Spleen (tissue), 11 donors: ENCODE measurements at regions not wholly inside any gene's neighbourhood (a gene's known extent, or its start where the extent isn't known, plus 50 kb on each side); places are given as distances from the start of the nearest gene placed in this dataset.

Experiments
- DNase-seq: peaks from one replicate; pipeline ENCODE4 v3.0.0-alpha.2; 2020
- H3K27ac ChIP-seq, 8 donors: fragments of 200-600 bp; sonication (generic) in 7 of 8; 1 replicate in 4 of 8; 2 replicates in 4 of 8; pipeline versions ENCODE4 v1.5.0 to v1.8.0; 2016 to 2021; ENCODE audit warnings: inconsistent platforms in 4 of 8, mild to moderate bottlenecking in 4 of 8, moderate library complexity in 1 of 8
- H3K27me3 ChIP-seq, 7 donors: fragments of 200-600 bp; sonication (generic) in 6 of 7; replicated peaks in 1 of 7; 1 replicate in 4 of 7; 2 replicates in 3 of 7; pipeline versions ENCODE4 v1.5.0 to v1.8.0; 2016 to 2021; ENCODE audit warnings: inconsistent platforms in 3 of 7, mild to moderate bottlenecking in 1 of 7
- H3K36me3 ChIP-seq, 6 donors: fragments of 200-600 bp; sonication (generic) in 5 of 6; 1 replicate in 4 of 6; 2 replicates in 2 of 6; pipeline versions ENCODE4 v1.5.0 to v1.8.0; 2016 to 2021; ENCODE audit warnings: inconsistent platforms in 2 of 6
- H3K4me1 ChIP-seq, 6 donors: fragments of 200-600 bp; sonication (generic) in 5 of 6; 1 replicate in 3 of 6; 2 replicates in 3 of 6; pipeline versions ENCODE4 v1.5.0 to v1.8.0; 2016 to 2021; ENCODE audit warnings: inconsistent platforms in 3 of 6
- H3K4me3 ChIP-seq, 8 donors: fragments of 200-600 bp; sonication (generic) in 7 of 8; 1 replicate in 4 of 8; 2 replicates in 4 of 8; pipeline versions ENCODE4 v1.5.0 to v1.8.0; 2016 to 2021; ENCODE audit warnings: inconsistent platforms in 4 of 8, mild to moderate bottlenecking in 4 of 8, moderate library complexity in 2 of 8
- H3K9me3 ChIP-seq, 8 donors: fragments of 200-600 bp; sonication (generic) in 7 of 8; 1 replicate in 4 of 8; 2 replicates in 4 of 8; pipeline versions ENCODE4 v1.5.0 to v1.8.0; 2016 to 2021; ENCODE audit warnings: inconsistent platforms in 4 of 8
- CTCF ChIP-seq, 11 experiments: fragments of 200-600 bp in 7 of 11; fragments of 450-650 bp in 4 of 11; sonication (generic) in 4 of 11; IDR thresholded peaks in 8 of 11; conservative IDR thresholded peaks in 3 of 11; 1 replicate in 7 of 11; 2 replicates in 4 of 11; pipeline versions ENCODE4 v1.4.0 to v1.8.0; 2016 to 2021; ENCODE audit warnings: antibody characterized with exemption in 11 of 11, inconsistent platforms in 4 of 11, mild to moderate bottlenecking in 1 of 11
- POLR2A ChIP-seq, 3 donors: fragments of 450-650 bp; IDR thresholded peaks; one replicate each; pipeline ENCODE4 v1.5.1; 2017; ENCODE audit warnings: antibody characterized with exemption in 3 of 3, mild to moderate bottlenecking in 1 of 3
- POLR2AphosphoS5 ChIP-seq, 3 donors: sonication (generic); formaldehyde crosslinking; IDR thresholded peaks; one replicate each; pipeline ENCODE4 v1.5.1; 2017; ENCODE audit warnings: antibody characterized with exemption in 3 of 3
- WGBS, 5 donors: extraction: QIAGEN DNeasy Blood & Tissue Kit in 3 of 5; methylation state at CpG; one replicate each; pipeline versions ENCODE4 v1.1.5 to v1.1.7; 2013 to 2018; 5-methylcytosine and 5-hydroxymethylcytosine counted together
- intact Hi-C: fragments of 100-400 bp; cut with DNase I; formaldehyde crosslinking; loops from one replicate; pipeline ENCODE4 v1.15.0; 2023; ENCODE audit warnings: low total_unique reads
- donor health status: healthy with polysubstance abuse.
- donor health status: DM: no; HTN: no; CAD: no; lungs with moderate emphysema.
- donor health status: DM: no; HTN: no; CAD: no.
- donor health status: Bipolar disorder and iron deficiency.
- donor health status: healthy.
- donor health status: DM: no; HTN: no; CAD: no.
- donor health status: DM: yes; HTN: yes; CAD: no.

GRCh38 chr13:47545201-47546024 lies 455.7 kb downstream of the SUCLA2 start:
- no peaks in the 10 kb centered on the region for H3K27me3 ChIP-seq
- no peaks in the 10 kb centered on the region for H3K9me3 ChIP-seq
- H3K4me1 ChIP-seq: no peaks in the 10 kb centered on the region
- H3K4me3 ChIP-seq: no peak overlapping the region
- no peak for DNase-seq
- H3K27ac ChIP-seq: no peak overlapping the region
- H3K36me3 ChIP-seq: no peaks in the 10 kb centered on the region
- 56 to 69% (median 66%) methylated on average over 5 of the region's 5 CpGs for WGBS, 5 donors
- no peak for TF ChIP-seq POLR2A (IDR thresholded peaks at IDR 0.05)
- no peak for TF ChIP-seq CTCF (IDR thresholded peaks at IDR 0.05 in 8 of 11, conservative IDR thresholded peaks at IDR 0.05 in 3 of 11)
- no peak for TF ChIP-seq POLR2AphosphoS5 (IDR thresholded peaks at IDR 0.05)
- intact Hi-C loops: no loop called here

DNA sequence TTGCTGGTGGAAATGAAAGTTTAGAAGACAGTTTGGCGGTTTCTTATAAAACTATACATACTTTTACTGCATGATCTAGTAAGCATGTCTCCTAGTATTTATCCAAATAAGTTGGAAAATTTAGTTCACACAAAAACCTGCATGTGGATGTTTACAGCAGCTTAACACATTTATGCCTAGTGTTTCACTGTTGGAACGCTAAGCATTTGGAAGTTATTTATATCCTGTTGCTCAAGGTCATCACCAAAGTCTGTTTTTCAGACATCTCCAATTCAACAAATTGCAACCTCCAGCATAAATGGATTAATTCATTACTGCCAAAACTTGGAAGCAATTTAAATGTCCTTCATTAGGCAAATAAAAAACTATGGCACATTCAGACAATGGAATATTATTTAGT lies 461.8 kb downstream of the SUCLA2 start:
- Histone ChIP-seq H3K27me3 (no peaks in the 10 kb centered on the region), H3K4me1 (no peaks in the 10 kb centered on the region), H3K9me3 (peaks cover 0 to 17% (median 5%) of the 10 kb centered on the region in 8 donors), H3K36me3 (no peaks in the 10 kb centered on the region), H3K27ac (no peak overlapping the region), H3K4me3 (no peak overlapping the region)
- TF ChIP-seq CTCF (IDR thresholded peaks at IDR 0.05 in 8 of 11, conservative IDR thresholded peaks at IDR 0.05 in 3 of 11): no peak
- TF ChIP-seq POLR2AphosphoS5 (IDR thresholded peaks at IDR 0.05): no peak
- TF ChIP-seq POLR2A (IDR thresholded peaks at IDR 0.05): no peak
- no peak for DNase-seq
- intact Hi-C loops: no loop called here
- WGBS, 5 donors: 72 to 85% (median 77%) methylated on average over 2 of the region's 2 CpGs

- Histone ChIP-seq H3K9me3 (peaks cover 0 to 7% (median 0%) of the 10 kb centered on the region in 8 donors), H3K27ac (no peak overlapping the region), H3K27me3 (no peaks in the 10 kb centered on the region), H3K4me3 (no peak overlapping the region), H3K36me3 (no peaks in the 10 kb centered on the region), H3K4me1 (no peaks in the 10 kb centered on the region)
- intact Hi-C loops: no loop called here
- no peak for DNase-seq
- WGBS, 5 donors: 69 to 94% (median 86%) methylated on average over 1 of the region's 1 CpG
- TF ChIP-seq POLR2AphosphoS5 (IDR thresholded peaks at IDR 0.05): no peak
- TF ChIP-seq CTCF (IDR thresholded peaks at IDR 0.05 in 8 of 11, conservative IDR thresholded peaks at IDR 0.05 in 3 of 11): no peak
- TF ChIP-seq POLR2A (IDR thresholded peaks at IDR 0.05): no peak
Observed at GRCh38 chr13:47523771-47524170, 477.3 kb downstream of the SUCLA2 start.

GRCh38 chr13:47521890-47522487 lies 479.1 kb downstream of the SUCLA2 start:
- intact Hi-C loops: no loop called here
- no peak overlapping the region for H3K27ac ChIP-seq
- H3K4me1 ChIP-seq: no peaks in the 10 kb centered on the region
- H3K27me3 ChIP-seq: no peaks in the 10 kb centered on the region
- peaks cover 0 to 6% (median 0%) of the 10 kb centered on the region in 8 donors for H3K9me3 ChIP-seq
- no peak for TF ChIP-seq POLR2A (IDR thresholded peaks at IDR 0.05)
- no peak for TF ChIP-seq POLR2AphosphoS5 (IDR thresholded peaks at IDR 0.05)
- no peak for TF ChIP-seq CTCF (IDR thresholded peaks at IDR 0.05 in 8 of 11, conservative IDR thresholded peaks at IDR 0.05 in 3 of 11)
- WGBS, 5 donors: 79 to 93% (median 86%) methylated on average over 2 of the region's 2 CpGs
- no peak for DNase-seq
- H3K36me3 ChIP-seq: no peaks in the 10 kb centered on the region
- no peak overlapping the region for H3K4me3 ChIP-seq
